H1 (cell line): ENCODE measurements at regions not wholly inside any gene's neighbourhood (a gene's known extent, or its start where the extent isn't known, plus 50 kb on each side); places are given as distances from the start of the nearest gene placed in this dataset.
A peak's percentile ranks its signal among the peaks of the same experiment; 100 is the strongest.
"Not testable (repeated sequence)": the region's sequence is repeated elsewhere in the genome, so short reads cannot be mapped to it uniquely, and the experiment has no call there.

Experiments
- CTCF ChIA-PET: fragments of 300-600 bp; sonication (Branson Sonifier 250); formaldehyde crosslinking; loops from one replicate; lab custom pipeline; 2021; ENCODE audit not compliant: partially characterized antibody; lab: Charles Lee
- POLR2A ChIA-PET: fragments of 300-600 bp; sonication (Branson Sonifier 250); formaldehyde crosslinking; loops from one replicate; lab custom pipeline; 2021; ENCODE audit warnings: inconsistent platforms; ENCODE audit not compliant: partially characterized antibody; lab: Charles Lee
- DNase-seq, 2 experiments: peaks; one replicate each; pipeline versions ENCODE4 v3.0.0 to v3.0.0-alpha.2; 2010 to 2022; ENCODE audit warnings: low spot score in 2 of 2, low read depth in 1 of 2, mixed read lengths in 1 of 2
- FAIRE-seq: peaks from 2 replicates; lab custom pipeline; 2011; peaks lifted over from hg19 to GRCh38; lab: Jason Lieb, UNC
- H2AFZ ChIP-seq: 2 replicates; pipeline ENCODE4 v1.8.1; 2012; ENCODE audit warnings: low read length, inconsistent platforms
- H2AK5ac ChIP-seq: 2 replicates; pipeline ENCODE4 v1.6.1; 2013; ENCODE audit warnings: low read depth, low read length
- H2BK120ac ChIP-seq: replicated peaks from 2 replicates; pipeline ENCODE3; 2013; ENCODE audit warnings: low read depth, low read length, inconsistent platforms
- H2BK12ac ChIP-seq: 2 replicates; pipeline ENCODE4 v1.6.1; 2013; ENCODE audit warnings: low read depth, low read length
- H2BK15ac ChIP-seq: 2 replicates; pipeline ENCODE4 v1.6.1; 2013; ENCODE audit warnings: low read length
- H2BK20ac ChIP-seq: 2 replicates; pipeline ENCODE4 v1.6.1; 2013; ENCODE audit warnings: low read length
- H2BK5ac ChIP-seq: 2 replicates; pipeline ENCODE4 v1.6.1; 2013; ENCODE audit warnings: low read depth, low read length
- H3K14ac ChIP-seq: 2 replicates; pipeline ENCODE4 v1.6.1; 2013; ENCODE audit warnings: inconsistent platforms; ENCODE audit not compliant: insufficient read length
- H3K18ac ChIP-seq: 2 replicates; pipeline ENCODE4 v1.6.1; 2013; ENCODE audit warnings: low read length; ENCODE audit errors: extremely low read depth
- H3K23ac ChIP-seq: 2 replicates; pipeline ENCODE4 v1.6.1; 2013; ENCODE audit warnings: inconsistent platforms; ENCODE audit not compliant: insufficient read length
- H3K23me2 ChIP-seq: 2 replicates; pipeline ENCODE4 v1.6.1; 2013; ENCODE audit warnings: low read depth, low read length
- H3K27ac ChIP-seq: 2 replicates; pipeline ENCODE4 v1.6.1; 2011; ENCODE audit warnings: low read depth, low read length, inconsistent platforms
- H3K27me3 ChIP-seq, 4 experiments: replicated peaks in 1 of 4; 1 replicate in 1 of 4; 2 replicates in 3 of 4; pipeline versions ENCODE4 v1.6.1 to v1.8.1; 2011 to 2013; ENCODE audit warnings: low read length in 3 of 4, mild to moderate bottlenecking in 3 of 4, inconsistent platforms in 2 of 4, mixed read lengths in 2 of 4, moderate library complexity in 1 of 4; ENCODE audit not compliant: control insufficient read depth in 3 of 4, insufficient read depth in 3 of 4; ENCODE audit errors: extremely low read depth in 1 of 4
- H3K36me3 ChIP-seq, 4 experiments: 2 replicates each; pipeline versions ENCODE4 v1.6.1 to v1.8.1; 2011 to 2013; ENCODE audit warnings: mild to moderate bottlenecking in 4 of 4, low read length in 3 of 4, moderate library complexity in 2 of 4, control low read depth in 1 of 4, inconsistent platforms in 1 of 4; ENCODE audit not compliant: insufficient read depth in 4 of 4, control insufficient read depth in 2 of 4
- H3K4ac ChIP-seq: replicated peaks from 2 replicates; pipeline ENCODE3; 2013; ENCODE audit warnings: low read length, low read depth, mixed read lengths, inconsistent platforms; ENCODE audit not compliant: insufficient read length
- H3K4me1 ChIP-seq, 4 experiments: replicated peaks in 1 of 4; 1 replicate in 1 of 4; 2 replicates in 3 of 4; pipeline versions ENCODE4 v1.6.1 to v1.8.1; 2011 to 2013; ENCODE audit warnings: low read length in 3 of 4, inconsistent platforms in 2 of 4, mixed read lengths in 1 of 4; ENCODE audit not compliant: insufficient read depth in 4 of 4, control insufficient read depth in 3 of 4
- H3K4me2 ChIP-seq, 2 experiments: 2 replicates each; pipeline versions ENCODE4 v1.6.1 to v1.8.1; 2011 to 2013; ENCODE audit warnings: low read depth in 2 of 2, low read length in 2 of 2, control low read depth in 1 of 2, inconsistent platforms in 1 of 2, mild to moderate bottlenecking in 1 of 2; ENCODE audit not compliant: insufficient read depth in 1 of 2
- H3K4me3 ChIP-seq, 4 experiments: fragments of 200-600, 300-600 bp in 1 of 4; sonication (generic), shearing (Covaris generic), sonication (Bioruptor Twin) in 1 of 4; 2 replicates each; pipeline versions ENCODE4 v1.5.1 to v1.8.1; 2011 to 2016; ENCODE audit warnings: low read length in 4 of 4, low read depth in 3 of 4, control low read depth in 2 of 4, inconsistent platforms in 2 of 4, mild to moderate bottlenecking in 2 of 4, mixed read lengths in 1 of 4, moderate library complexity in 1 of 4; ENCODE audit not compliant: insufficient read depth in 2 of 4; ENCODE audit errors: extremely low read depth in 1 of 4
- H3K56ac ChIP-seq: replicated peaks from 2 replicates; pipeline ENCODE3; 2013; ENCODE audit warnings: low read depth, mild to moderate bottlenecking, mixed read lengths, low read length, inconsistent platforms; ENCODE audit not compliant: insufficient read length
- H3K79me1 ChIP-seq: 2 replicates; pipeline ENCODE4 v1.6.1; 2013; ENCODE audit warnings: low read depth, low read length, control low read depth
- H3K79me2 ChIP-seq, 2 experiments: 2 replicates each; pipeline versions ENCODE4 v1.6.1 to v1.8.1; 2012 to 2013; ENCODE audit warnings: low read length in 2 of 2, mild to moderate bottlenecking in 2 of 2, inconsistent platforms in 1 of 2; ENCODE audit not compliant: insufficient read depth in 2 of 2, control insufficient read depth in 1 of 2
- H3K9ac ChIP-seq, 4 experiments: replicated peaks in 1 of 4; 1 replicate in 1 of 4; 2 replicates in 3 of 4; pipeline versions ENCODE4 v1.6.1 to v1.8.1; 2011 to 2013; ENCODE audit warnings: low read depth in 3 of 4, low read length in 3 of 4, control low read depth in 2 of 4, mild to moderate bottlenecking in 2 of 4, moderate library complexity in 2 of 4, inconsistent platforms in 1 of 4; ENCODE audit errors: extremely low read depth in 1 of 4
- H3K9me3 ChIP-seq, 2 experiments: 2 replicates each; pipeline versions ENCODE4 v1.6.1 to v1.8.1; 2012 to 2013; ENCODE audit warnings: mild to moderate bottlenecking in 2 of 2, moderate library complexity in 2 of 2, control low read depth in 1 of 2, inconsistent platforms in 1 of 2, low read depth in 1 of 2, low read length in 1 of 2, mixed read lengths in 1 of 2; ENCODE audit not compliant: insufficient read depth in 2 of 2
- H4K20me1 ChIP-seq, 2 experiments: replicated peaks in 1 of 2; 2 replicates each; pipeline versions ENCODE3 to v1.8.1; 2011 to 2013; ENCODE audit warnings: inconsistent platforms in 2 of 2, low read length in 2 of 2, mild to moderate bottlenecking in 1 of 2; ENCODE audit not compliant: insufficient read depth in 2 of 2, control insufficient read depth in 1 of 2
- H4K5ac ChIP-seq: 2 replicates; pipeline ENCODE4 v1.6.1; 2013; ENCODE audit warnings: low read length, low read depth, mixed read lengths, inconsistent platforms; ENCODE audit not compliant: insufficient read length
- H4K8ac ChIP-seq: 2 replicates; pipeline ENCODE4 v1.8.0; 2013; ENCODE audit warnings: mild to moderate bottlenecking, moderate library complexity, low read length, inconsistent platforms; ENCODE audit not compliant: insufficient read depth; ENCODE audit errors: extremely low read depth
- H4K91ac ChIP-seq: replicated peaks from 2 replicates; pipeline ENCODE3; 2013; ENCODE audit warnings: low read length, mixed read lengths, inconsistent platforms; ENCODE audit not compliant: insufficient read length
- JUND ChIP-seq: IDR thresholded peaks from 2 replicates; pipeline ENCODE4 v1.6.1; 2011; ENCODE audit warnings: mild to moderate bottlenecking, improper control_type of control experiment, low read length
- MAFK ChIP-seq: IDR thresholded peaks from 2 replicates; pipeline ENCODE4 v1.6.1; 2012; ENCODE audit warnings: low read depth, mild to moderate bottlenecking, improper control_type of control experiment, low read length
- WGBS, 2 experiments: shearing (Covaris generic) in 1 of 2; methylation state at CpG; one replicate each; pipeline versions ENCODE4 v1.1.6 to v1.1.7; 2013 to 2015; ENCODE audit warnings: low lambda C conversion rate in 2 of 2, mixed read lengths in 2 of 2, inconsistent platforms in 1 of 2, low coverage in 1 of 2, missing lambda C conversion rate in 1 of 2; ENCODE audit not compliant: insufficient replicate concordance in 2 of 2, insufficient coverage in 1 of 2, insufficient read length in 1 of 2; ENCODE audit errors: extremely low coverage in 1 of 2, missing lambda C conversion rate in 1 of 2; 5-methylcytosine and 5-hydroxymethylcytosine counted together

- Histone ChIP-seq H3K4me3 (no peak overlapping the region), H3K9ac (no peak overlapping the region), H3K27ac (no peak overlapping the region), H2BK120ac (no peak overlapping the region), H2BK12ac (no peak overlapping the region), H4K91ac (no peak overlapping the region), H3K79me2 (no peaks in the 10 kb centered on the region), H3K23me2 (no peaks in the 10 kb centered on the region; the same call in 1 of the 2 replicates), H3K36me3 (no peaks in the 10 kb centered on the region), H2BK20ac (no peak overlapping the region), H2BK5ac (no peak overlapping the region), H3K14ac (no peak overlapping the region), H2AK5ac (no peak overlapping the region), H2BK15ac (no peak overlapping the region)
- CTCF ChIA-PET, result no interaction called here
- no peak for FAIRE-seq
- TF ChIP-seq JUND, result no peak
- TF ChIP-seq MAFK, result 0 out of 2 replicates have a peak, but pooled peaks have one; percentile 13
- TF ChIP-seq, all 59 proteins: peak for 1
- no peaks in the 10 kb centered on the region for H3K79me1 ChIP-seq
- H4K5ac ChIP-seq, result no peak overlapping the region
- no peaks in the 10 kb centered on the region for H3K9me3 ChIP-seq
- no peak overlapping the region for H3K23ac ChIP-seq
- no peak overlapping the region for H3K4me2 ChIP-seq
- no peak overlapping the region for H3K4ac ChIP-seq
- H3K27me3 ChIP-seq, result no peaks in the 10 kb centered on the region
- H4K20me1 ChIP-seq, result no peaks in the 10 kb centered on the region
- POLR2A ChIA-PET, result no interaction called here
- no peak overlapping the region for H2AFZ ChIP-seq
- no peak for DNase-seq
- H3K18ac ChIP-seq, result no peak overlapping the region
- no peak overlapping the region for H4K8ac ChIP-seq
- 88% methylated on average over 1 of the region's 1 CpG; no CpG with 5 or more reads in 1 of the 2 experiments for whole genome bisulfite sequencing, 2 experiments
- no peaks in the 10 kb centered on the region for H3K4me1 ChIP-seq
- no peak overlapping the region for H3K56ac ChIP-seq
Observed at GRCh38 chr14:29982993-29983392, 55.3 kb upstream of the PRKD1 start.

DNA sequence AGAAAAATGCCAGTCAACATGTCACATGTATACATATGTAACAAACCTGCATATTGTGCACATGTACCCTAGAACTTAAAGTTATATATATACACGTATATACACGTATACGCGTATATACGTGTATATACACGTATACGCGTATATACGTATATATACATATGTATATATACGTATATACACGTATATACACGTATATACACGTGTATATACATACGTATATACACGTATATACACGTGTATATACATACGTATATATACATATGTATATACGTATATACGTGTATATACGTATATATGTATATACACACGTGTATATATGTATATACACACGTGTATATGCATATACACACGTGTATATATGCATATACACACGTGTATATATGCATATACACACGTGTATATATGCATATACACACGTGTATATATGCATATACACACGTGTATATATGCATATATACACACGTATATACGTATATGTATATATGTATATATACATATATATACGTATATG, 62.8 kb upstream of the PRKD1 start:
- FAIRE-seq, H3K79me2 ChIP-seq, H3K4me3 ChIP-seq, H2BK5ac ChIP-seq, H2BK20ac ChIP-seq, H4K8ac ChIP-seq, H3K27me3 ChIP-seq, H3K18ac ChIP-seq, H4K91ac ChIP-seq, H3K56ac ChIP-seq, H2AK5ac ChIP-seq, H3K14ac ChIP-seq, H4K20me1 ChIP-seq, H3K4me1 ChIP-seq, H2AFZ ChIP-seq, H3K23me2 ChIP-seq, H2BK12ac ChIP-seq, H2BK15ac ChIP-seq, H3K23ac ChIP-seq, H4K5ac ChIP-seq, H2BK120ac ChIP-seq, H3K9me3 ChIP-seq, H3K79me1 ChIP-seq, POLR2A ChIA-PET, H3K36me3 ChIP-seq, CTCF ChIA-PET, H3K27ac ChIP-seq, H3K4me2 ChIP-seq, H3K9ac ChIP-seq, DNase-seq, H3K4ac ChIP-seq: not testable (repeated sequence)
- WGBS, 2 experiments, result 84% methylated on average over 30 of the region's 30 CpGs; no CpG with 5 or more reads in 1 of the 2 experiments
